ENCODE measurements at regions not wholly inside any gene's neighbourhood (a gene's known extent, or its start where the extent isn't known, plus 50 kb on each side); places are given as distances from the start of the nearest gene placed in this dataset.

DNA sequence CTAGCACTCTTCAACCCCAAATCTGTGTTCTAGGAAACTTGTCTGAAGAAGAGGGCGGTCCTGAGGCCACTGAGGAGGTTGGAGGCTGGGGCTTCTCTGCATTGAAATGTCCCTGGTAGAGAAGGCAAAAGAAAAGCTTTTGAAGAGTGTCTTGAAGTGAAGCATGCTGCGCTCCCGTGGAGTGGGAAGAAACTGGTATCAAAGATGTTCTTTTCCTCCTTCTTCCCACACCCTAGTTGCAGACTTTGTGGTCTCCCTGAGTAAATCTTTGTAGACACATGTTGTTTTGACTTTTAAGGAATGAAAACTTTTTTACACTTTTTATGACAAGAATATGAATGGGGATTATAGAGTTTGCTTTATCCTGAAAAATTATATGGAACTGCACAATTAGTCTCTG, 59.0 kb upstream of the ANP32D start:
- TF ChIP-seq, protein P1, sequence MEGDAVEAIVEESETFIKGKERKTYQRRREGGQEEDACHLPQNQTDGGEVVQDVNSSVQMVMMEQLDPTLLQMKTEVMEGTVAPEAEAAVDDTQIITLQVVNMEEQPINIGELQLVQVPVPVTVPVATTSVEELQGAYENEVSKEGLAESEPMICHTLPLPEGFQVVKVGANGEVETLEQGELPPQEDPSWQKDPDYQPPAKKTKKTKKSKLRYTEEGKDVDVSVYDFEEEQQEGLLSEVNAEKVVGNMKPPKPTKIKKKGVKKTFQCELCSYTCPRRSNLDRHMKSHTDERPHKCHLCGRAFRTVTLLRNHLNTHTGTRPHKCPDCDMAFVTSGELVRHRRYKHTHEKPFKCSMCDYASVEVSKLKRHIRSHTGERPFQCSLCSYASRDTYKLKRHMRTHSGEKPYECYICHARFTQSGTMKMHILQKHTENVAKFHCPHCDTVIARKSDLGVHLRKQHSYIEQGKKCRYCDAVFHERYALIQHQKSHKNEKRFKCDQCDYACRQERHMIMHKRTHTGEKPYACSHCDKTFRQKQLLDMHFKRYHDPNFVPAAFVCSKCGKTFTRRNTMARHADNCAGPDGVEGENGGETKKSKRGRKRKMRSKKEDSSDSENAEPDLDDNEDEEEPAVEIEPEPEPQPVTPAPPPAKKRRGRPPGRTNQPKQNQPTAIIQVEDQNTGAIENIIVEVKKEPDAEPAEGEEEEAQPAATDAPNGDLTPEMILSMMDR (IDR thresholded peaks at IDR 0.05) = no peak
- no peak for TF ChIP-seq POLR2A (IDR thresholded peaks at IDR 0.05)
